ENCODE measurements at regions not wholly inside any gene's neighbourhood (a gene's known extent, or its start where the extent isn't known, plus 50 kb on each side); places are given as distances from the start of the nearest gene placed in this dataset.

DNA sequence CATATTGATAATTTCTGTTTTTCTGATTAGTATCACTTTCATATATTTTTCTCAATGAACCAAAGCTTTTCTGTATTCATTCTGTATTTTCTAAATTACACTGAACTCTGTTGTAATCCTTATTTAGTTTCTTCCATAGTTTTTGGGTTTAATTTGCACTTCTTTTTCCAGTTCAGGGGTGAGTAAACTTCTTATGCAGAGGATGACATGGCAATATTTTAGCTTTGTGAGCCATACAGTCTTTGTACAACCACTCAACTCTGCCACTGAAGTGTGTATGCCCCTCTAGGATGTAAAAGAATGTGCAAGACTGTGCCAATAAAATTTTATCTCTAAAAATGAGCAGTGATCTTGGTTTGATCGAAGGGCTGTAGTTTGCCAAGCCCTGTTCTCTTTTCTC lies 239.0 kb upstream of the CITED2 start:
- CTCF ChIA-PET: interaction anchor here (0.6 kb wide), 1 partner anchor 289 kb away, joined by 5 read pairs; no protein-coding TSS in a partner anchor
- intact Hi-C loops (cut with micrococcal nuclease; ENCODE audit: unreplicated experiment): no loop called here

DNA sequence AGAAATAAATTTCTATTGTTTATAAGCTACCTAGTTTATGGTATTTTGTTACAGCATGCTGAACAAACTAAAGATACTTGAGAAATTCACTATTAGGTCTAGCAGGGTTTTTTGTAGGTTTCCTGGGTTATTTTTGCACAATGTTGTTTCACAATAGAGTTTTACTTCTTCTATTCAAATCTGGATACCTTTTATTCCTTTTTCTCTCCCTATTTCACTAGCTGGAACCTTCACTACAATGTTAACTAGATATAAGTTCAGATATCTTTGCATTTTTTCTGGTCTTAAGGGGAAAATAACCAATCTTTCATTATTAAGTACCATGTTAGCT lies 237.7 kb upstream of the CITED2 start:
- H3K27me3 ChIP-seq (replicated peaks; ENCODE audit: insufficient read depth, low read depth, low read length, poor library complexity): no peaks in the 10 kb centered on the region
- BruUV-seq (replicated peaks): no TSS peak
- ChIA-PET CTCF (no interaction called here), POLR2A (ENCODE audit: low non-redundant PET) (no interaction called here)
- no peak overlapping the region for H3K4me3 ChIP-seq (ENCODE audit: low read depth, low read length, poor library complexity, severe bottlenecking)
- TF ChIP-seq CTCF (conservative IDR thresholded peaks at IDR 0.05; ENCODE audit: low read depth, low read length) (no peak), EZH2 (IDR thresholded peaks at IDR 0.05; ENCODE audit: borderline replicate concordance, low read depth, low read length, poor library complexity, severe bottlenecking) (no peak)
- H3K9me3 ChIP-seq (ENCODE audit: low read depth, low read length, poor library complexity, severe bottlenecking): no peaks in the 10 kb centered on the region
- intact Hi-C loops (cut with micrococcal nuclease; ENCODE audit: unreplicated experiment): no loop called here
- no peak for DNase-seq (ENCODE audit: low spot score)
- H3K27ac ChIP-seq (ENCODE audit: low read depth, low read length, poor library complexity, severe bottlenecking): no peak overlapping the region
- H3K36me3 ChIP-seq (ENCODE audit: insufficient read depth, low read length, poor library complexity, severe bottlenecking): no peaks in the 10 kb centered on the region
- H3K4me1 ChIP-seq (ENCODE audit: insufficient read depth, low read length, poor library complexity, severe bottlenecking): no peaks in the 10 kb centered on the region

More for the DNA sequence above, 239.0 kb upstream of the CITED2 start:
- POLR2A ChIA-PET (ENCODE audit: low non-redundant PET): no interaction called here
- H3K36me3 ChIP-seq (ENCODE audit: insufficient read depth, low read length, poor library complexity, severe bottlenecking): no peaks in the 10 kb centered on the region
- H3K27ac ChIP-seq (ENCODE audit: low read depth, low read length, poor library complexity, severe bottlenecking): no peak overlapping the region
- TF ChIP-seq CTCF (conservative IDR thresholded peaks at IDR 0.05; ENCODE audit: low read depth, low read length) (no peak), EZH2 (IDR thresholded peaks at IDR 0.05; ENCODE audit: borderline replicate concordance, low read depth, low read length, poor library complexity, severe bottlenecking) (no peak)
- H3K4me1 ChIP-seq (ENCODE audit: insufficient read depth, low read length, poor library complexity, severe bottlenecking): no peaks in the 10 kb centered on the region
- H3K27me3 ChIP-seq (replicated peaks; ENCODE audit: insufficient read depth, low read depth, low read length, poor library complexity): no peaks in the 10 kb centered on the region
- no peak overlapping the region for H3K4me3 ChIP-seq (ENCODE audit: low read depth, low read length, poor library complexity, severe bottlenecking)
- no peak for DNase-seq (ENCODE audit: low spot score)
- no peaks in the 10 kb centered on the region for H3K9me3 ChIP-seq (ENCODE audit: low read depth, low read length, poor library complexity, severe bottlenecking)
- BruUV-seq (replicated peaks): no TSS peak

- TF ChIP-seq EZH2 (IDR thresholded peaks at IDR 0.05; ENCODE audit: borderline replicate concordance, low read depth, low read length, poor library complexity, severe bottlenecking): no peak
- TF ChIP-seq CTCF (conservative IDR thresholded peaks at IDR 0.05; ENCODE audit: low read depth, low read length): no peak
- Histone ChIP-seq H3K4me3 (ENCODE audit: low read depth, low read length, poor library complexity, severe bottlenecking) (no peak overlapping the region), H3K4me1 (ENCODE audit: insufficient read depth, low read length, poor library complexity, severe bottlenecking) (no peaks in the 10 kb centered on the region), H3K36me3 (ENCODE audit: insufficient read depth, low read length, poor library complexity, severe bottlenecking) (no peaks in the 10 kb centered on the region), H3K27ac (ENCODE audit: low read depth, low read length, poor library complexity, severe bottlenecking) (no peak overlapping the region), H3K27me3 (replicated peaks; ENCODE audit: insufficient read depth, low read depth, low read length, poor library complexity) (no peaks in the 10 kb centered on the region), H3K9me3 (ENCODE audit: low read depth, low read length, poor library complexity, severe bottlenecking) (no peaks in the 10 kb centered on the region)
- intact Hi-C loops (cut with micrococcal nuclease; ENCODE audit: unreplicated experiment): no loop called here
- CTCF ChIA-PET: no interaction called here
- no TSS peak for BruUV-seq (replicated peaks)
- DNase-seq (ENCODE audit: low spot score): no peak
- POLR2A ChIA-PET (ENCODE audit: low non-redundant PET): no interaction called here
Measured at GRCh38 chr6:139611327-139612134, 237.1 kb upstream of the CITED2 start.

All from A673 (cell line).